NOMO-1 (cell line): ENCODE measurements at regions not wholly inside any gene's neighbourhood (a gene's known extent, or its start where the extent isn't known, plus 50 kb on each side); places are given as distances from the start of the nearest gene placed in this dataset.

ENCODE experiments used
- DNase-seq, 2 experiments: peaks; one replicate each; lab custom pipeline; 2025; ENCODE audit not compliant: unreplicated experiment in 2 of 2; lab: John Stamatoyannopoulos, UW

GRCh38 chr11:27783701-27784355 is 83.6 kb upstream of the BDNF start:
- peak in 1 of 2 experiments; percentile 6 for DNase-seq

- DNase-seq, result no peak
These were observed 76.8 kb upstream of the BDNF start for GRCh38 chr11:27777033-27777432.

GRCh38 chr11:27773884-27774283 is 73.6 kb upstream of the BDNF start:
- no peak for DNase-seq

GRCh38 chr11:27771516-27771915 is 71.3 kb upstream of the BDNF start:
- no peak for DNase-seq

- DNase-seq, result no peak
These were observed 70.3 kb upstream of the BDNF start for GRCh38 chr11:27770576-27770975.

GRCh38 chr11:27763736-27764135 is 63.5 kb upstream of the BDNF start:
- DNase-seq, result no peak

GRCh38 chr11:27761356-27761755 is 61.1 kb upstream of the BDNF start:
- DNase-seq, result no peak

- DNase-seq, result no peak
These were observed 57.7 kb upstream of the BDNF start for GRCh38 chr11:27757953-27758352.

GRCh38 chr11:27754035-27755017 is 54.1 kb upstream of the BDNF start:
- DNase-seq, result no peak
